ENCODE measurements at regions not wholly inside any gene's neighbourhood (a gene's known extent, or its start where the extent isn't known, plus 50 kb on each side); places are given as distances from the start of the nearest gene placed in this dataset.

- no peaks in the 10 kb centered on the region for H3K9me3 ChIP-seq
- intact Hi-C loops (cut with DNase I, micrococcal nuclease), result no loop called here
- no peaks in the 10 kb centered on the region for H3K36me3 ChIP-seq (ENCODE audit: low read depth)
- no peak overlapping the region for H3K4me3 ChIP-seq
- DNase-seq (no peak), ATAC-seq (peak; percentile 23)
- TF ChIP-seq CTCF (IDR thresholded peaks at IDR 0.05), result no peak
- peaks cover 4% of the 10 kb centered on the region for H3K4me1 ChIP-seq (ENCODE audit: low read depth)
Measured at GRCh38 chr6:17204533-17204932, 76.6 kb upstream of the RBM24 start.

GRCh38 chr6:17206566-17207072, 74.5 kb upstream of the RBM24 start:
- ATAC-seq, result no peak

GRCh38 chr6:17207281-17207680, 73.9 kb upstream of the RBM24 start:
- no peak for TF ChIP-seq CTCF (IDR thresholded peaks at IDR 0.05)
- no peak for ATAC-seq
- no peak overlapping the region for H3K4me3 ChIP-seq
- DNase-seq, result no peak
- no peaks in the 10 kb centered on the region for H3K36me3 ChIP-seq (ENCODE audit: low read depth)
- intact Hi-C loops (cut with DNase I, micrococcal nuclease), result no loop called here
- no peaks in the 10 kb centered on the region for H3K9me3 ChIP-seq
- peaks cover 4% of the 10 kb centered on the region for H3K4me1 ChIP-seq (ENCODE audit: low read depth)

More at GRCh38 chr6:17206566-17207072, 74.5 kb upstream of the RBM24 start:
- no peaks in the 10 kb centered on the region for H3K9me3 ChIP-seq
- peaks cover 4% of the 10 kb centered on the region for H3K4me1 ChIP-seq (ENCODE audit: low read depth)
- no peak for TF ChIP-seq CTCF (IDR thresholded peaks at IDR 0.05)
- DNase-seq, result no peak
- H3K4me3 ChIP-seq, result no peak overlapping the region
- intact Hi-C loops (cut with DNase I, micrococcal nuclease), result no loop called here
- no peaks in the 10 kb centered on the region for H3K36me3 ChIP-seq (ENCODE audit: low read depth)

GRCh38 chr6:17210683-17211082, 70.5 kb upstream of the RBM24 start:
- intact Hi-C loops (cut with DNase I, micrococcal nuclease), result no loop called here
- Histone ChIP-seq H3K36me3 (ENCODE audit: low read depth) (no peaks in the 10 kb centered on the region), H3K4me3 (no peak overlapping the region), H3K4me1 (ENCODE audit: low read depth) (no peaks in the 10 kb centered on the region), H3K9me3 (no peaks in the 10 kb centered on the region)
- DNase-seq (no peak), ATAC-seq (no peak)
- TF ChIP-seq CTCF (IDR thresholded peaks at IDR 0.05), result no peak

- Histone ChIP-seq H3K36me3 (ENCODE audit: low read depth) (no peaks in the 10 kb centered on the region), H3K4me1 (ENCODE audit: low read depth) (no peaks in the 10 kb centered on the region), H3K9me3 (no peaks in the 10 kb centered on the region), H3K4me3 (no peak overlapping the region)
- intact Hi-C loops (cut with DNase I, micrococcal nuclease), result no loop called here
- no peak for TF ChIP-seq CTCF (IDR thresholded peaks at IDR 0.05)
- ATAC-seq, result no peak
- no peak for DNase-seq
Measured at GRCh38 chr6:17211101-17211500, 70.1 kb upstream of the RBM24 start.
